ENCODE measurements at regions not wholly inside any gene's neighbourhood (a gene's known extent, or its start where the extent isn't known, plus 50 kb on each side); places are given as distances from the start of the nearest gene placed in this dataset.

DNA sequence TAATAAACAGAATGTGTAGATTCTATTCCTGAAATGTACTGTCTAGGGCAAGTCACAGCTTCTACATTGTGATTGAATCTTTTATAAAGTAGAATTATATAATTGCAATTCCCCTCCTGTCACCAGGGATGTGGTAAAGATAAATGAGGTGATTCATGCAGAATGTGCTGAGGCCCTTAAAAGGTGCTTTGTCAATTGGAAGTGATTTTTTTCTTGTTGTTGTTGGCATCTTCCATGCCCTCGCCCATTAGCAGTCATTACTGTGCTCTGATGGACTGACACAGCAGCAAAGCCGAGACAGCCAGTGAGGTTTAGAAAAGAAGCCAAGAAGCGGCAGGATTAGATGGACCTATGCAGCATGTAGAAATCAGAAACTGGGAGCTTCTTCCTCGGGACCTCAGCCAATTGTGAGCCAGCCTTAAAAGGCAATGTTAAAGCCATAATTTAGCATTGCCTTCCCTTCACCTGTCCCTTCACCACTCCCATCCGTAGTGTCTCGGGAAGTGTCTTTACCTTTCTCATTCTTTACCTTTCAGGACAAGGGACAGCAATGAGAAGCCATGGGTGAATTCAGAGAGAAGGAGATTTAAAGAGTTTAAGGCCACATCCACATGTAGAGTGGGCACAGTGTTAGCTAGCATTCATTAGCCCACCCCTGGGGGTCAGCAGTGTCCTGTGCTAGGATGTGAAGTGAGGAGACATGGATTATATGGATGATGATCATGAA, 257.8 kb downstream of the PLK2 start:
- no peak overlapping the region for H2BK120ac ChIP-seq (replicated peaks; ENCODE audit: low read depth, low read length)
- no peak overlapping the region for H2BK20ac ChIP-seq (ENCODE audit: low read length)
- no peak overlapping the region for H3K4me2 ChIP-seq (ENCODE audit: insufficient read depth in 1 of 2, low read depth in 2 of 2, low read length in 2 of 2)
- H3K18ac ChIP-seq (ENCODE audit: extremely low read depth, low read length) = no peak overlapping the region
- no peak overlapping the region for H4K91ac ChIP-seq (replicated peaks; ENCODE audit: insufficient read length, low read length)
- no peak overlapping the region for H2BK15ac ChIP-seq (ENCODE audit: low read length)
- H2AFZ ChIP-seq (ENCODE audit: low read length) = no peak overlapping the region
- FAIRE-seq = no peak
- H3K23ac ChIP-seq (ENCODE audit: insufficient read length) = no peak overlapping the region
- H3K9me3 ChIP-seq (ENCODE audit: insufficient read depth in 2 of 2, low read depth in 1 of 2, low read length in 1 of 2) = no peaks in the 10 kb centered on the region
- H3K79me2 ChIP-seq (ENCODE audit: control insufficient read depth in 1 of 2, insufficient read depth in 2 of 2, low read length in 2 of 2) = no peaks in the 10 kb centered on the region
- H3K79me1 ChIP-seq (ENCODE audit: low read depth, low read length) = no peaks in the 10 kb centered on the region
- WGBS, 2 experiments (ENCODE audit: extremely low coverage in 1 of 2, insufficient coverage in 1 of 2, insufficient read length in 1 of 2, insufficient replicate concordance in 2 of 2, low coverage in 1 of 2, low lambda C conversion rate in 2 of 2, missing lambda C conversion rate in 1 of 2) = 93% methylated on average over 6 of the region's 6 CpGs; no CpG with 5 or more reads in 1 of the 2 experiments
- H3K23me2 ChIP-seq (ENCODE audit: low read depth, low read length) = no peaks in the 10 kb centered on the region
- no peak overlapping the region for H3K4me3 ChIP-seq (ENCODE audit: extremely low read depth in 1 of 4, insufficient read depth in 2 of 4, low read depth in 3 of 4, low read length in 4 of 4)
- no peak overlapping the region for H3K27ac ChIP-seq (ENCODE audit: low read depth, low read length)
- H3K4me1 ChIP-seq (replicated peaks in 1 of 4; ENCODE audit: control insufficient read depth in 3 of 4, insufficient read depth in 4 of 4, low read length in 3 of 4) = no peaks in the 10 kb centered on the region
- ChIA-PET CTCF (ENCODE audit: partially characterized antibody) (interaction anchor here (0.8 to 1.7 kb wide), 2 partner anchors 258 to 314 kb away, joined by 3 to 6 read pairs; partner anchors contain the start of gene PLK2), POLR2A (ENCODE audit: partially characterized antibody) (no interaction called here)
- no peak overlapping the region for H2BK12ac ChIP-seq (ENCODE audit: low read depth, low read length)
- H2AK5ac ChIP-seq (ENCODE audit: low read depth, low read length) = no peak overlapping the region
- no peak overlapping the region for H4K8ac ChIP-seq (ENCODE audit: extremely low read depth, insufficient read depth, low read length)
- H3K4ac ChIP-seq (replicated peaks; ENCODE audit: insufficient read length, low read depth, low read length) = no peak overlapping the region
- no peak overlapping the region for H3K14ac ChIP-seq (ENCODE audit: insufficient read length)
- H3K36me3 ChIP-seq (ENCODE audit: control insufficient read depth in 2 of 4, insufficient read depth in 4 of 4, low read length in 3 of 4) = no peaks in the 10 kb centered on the region
- TF ChIP-seq HDAC2 (IDR thresholded peaks at IDR 0.05; ENCODE audit: borderline replicate concordance in 1 of 2, low read depth in 2 of 2, low read length in 2 of 2) = no peak
- TF ChIP-seq RAD21 (IDR thresholded peaks at IDR 0.05 in 1 of 2, conservative IDR thresholded peaks at IDR 0.05 in 1 of 2; ENCODE audit: low read depth in 2 of 2, low read length in 2 of 2) = peak; percentile 28 to 39
- no peak overlapping the region for H4K5ac ChIP-seq (ENCODE audit: insufficient read length, low read depth, low read length)
- H2BK5ac ChIP-seq (ENCODE audit: low read depth, low read length) = no peak overlapping the region
- no peaks in the 10 kb centered on the region for H4K20me1 ChIP-seq (replicated peaks in 1 of 2; ENCODE audit: control insufficient read depth in 1 of 2, insufficient read depth in 2 of 2, low read length in 2 of 2)
- no peak overlapping the region for H3K56ac ChIP-seq (replicated peaks; ENCODE audit: insufficient read length, low read depth, low read length)
- no peaks in the 10 kb centered on the region for H3K27me3 ChIP-seq (replicated peaks in 1 of 4; ENCODE audit: control insufficient read depth in 3 of 4, extremely low read depth in 1 of 4, insufficient read depth in 3 of 4, low read length in 3 of 4)
- no peak for DNase-seq (ENCODE audit: low read depth in 1 of 2, low spot score in 2 of 2)
- no peak overlapping the region for H3K9ac ChIP-seq (replicated peaks in 1 of 4; ENCODE audit: extremely low read depth in 1 of 4, low read depth in 3 of 4, low read length in 3 of 4)

Measured in H1 (cell line).